ENCODE measurements at regions not wholly inside any gene's neighbourhood (a gene's known extent, or its start where the extent isn't known, plus 50 kb on each side); places are given as distances from the start of the nearest gene placed in this dataset.

GRCh38 chr12:18955594-18955993 is 173.9 kb upstream of the PLEKHA5 start:
- TF ChIP-seq, protein P1, sequence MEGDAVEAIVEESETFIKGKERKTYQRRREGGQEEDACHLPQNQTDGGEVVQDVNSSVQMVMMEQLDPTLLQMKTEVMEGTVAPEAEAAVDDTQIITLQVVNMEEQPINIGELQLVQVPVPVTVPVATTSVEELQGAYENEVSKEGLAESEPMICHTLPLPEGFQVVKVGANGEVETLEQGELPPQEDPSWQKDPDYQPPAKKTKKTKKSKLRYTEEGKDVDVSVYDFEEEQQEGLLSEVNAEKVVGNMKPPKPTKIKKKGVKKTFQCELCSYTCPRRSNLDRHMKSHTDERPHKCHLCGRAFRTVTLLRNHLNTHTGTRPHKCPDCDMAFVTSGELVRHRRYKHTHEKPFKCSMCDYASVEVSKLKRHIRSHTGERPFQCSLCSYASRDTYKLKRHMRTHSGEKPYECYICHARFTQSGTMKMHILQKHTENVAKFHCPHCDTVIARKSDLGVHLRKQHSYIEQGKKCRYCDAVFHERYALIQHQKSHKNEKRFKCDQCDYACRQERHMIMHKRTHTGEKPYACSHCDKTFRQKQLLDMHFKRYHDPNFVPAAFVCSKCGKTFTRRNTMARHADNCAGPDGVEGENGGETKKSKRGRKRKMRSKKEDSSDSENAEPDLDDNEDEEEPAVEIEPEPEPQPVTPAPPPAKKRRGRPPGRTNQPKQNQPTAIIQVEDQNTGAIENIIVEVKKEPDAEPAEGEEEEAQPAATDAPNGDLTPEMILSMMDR (IDR thresholded peaks at IDR 0.05), result no peak
- no peak for TF ChIP-seq POLR2A (IDR thresholded peaks at IDR 0.05)
